Erythroblast (primary cell): ENCODE measurements at regions not wholly inside any gene's neighbourhood (a gene's known extent, or its start where the extent isn't known, plus 50 kb on each side); places are given as distances from the start of the nearest gene placed in this dataset.

Experiments
- GATA1 ChIP-seq: IDR thresholded peaks from 2 replicates; pipeline ENCODE4 v1.6.1; 2011; ENCODE audit warnings: low read depth, mild to moderate bottlenecking, control low read depth, low read length, moderate library complexity
- POLR2A ChIP-seq: IDR thresholded peaks from 2 replicates; pipeline ENCODE4 v1.6.1; 2011; ENCODE audit warnings: mild to moderate bottlenecking, low read length

DNA sequence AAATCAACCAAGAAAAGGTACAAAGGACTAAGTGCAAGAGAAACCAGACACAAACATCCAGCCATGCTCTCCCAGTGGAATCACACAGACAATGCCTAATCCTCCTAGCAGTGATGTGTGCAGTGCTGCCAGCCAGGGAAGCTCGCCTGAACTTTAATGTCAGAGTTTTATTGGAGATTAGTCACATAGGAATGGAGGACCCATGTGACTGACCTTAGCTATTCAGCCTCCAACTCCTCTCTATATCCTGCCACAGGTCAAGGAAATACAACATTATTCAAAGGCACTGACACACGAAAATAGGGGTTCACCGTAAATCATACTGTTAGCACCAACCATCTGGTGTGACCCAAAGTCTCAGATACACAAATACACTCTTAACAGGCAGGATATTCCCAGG lies 684.6 kb downstream of the DOK5 start:
- TF ChIP-seq POLR2A = no peak
- TF ChIP-seq GATA1 = no peak
